GM21737 (cell line): ENCODE measurements at regions not wholly inside any gene's neighbourhood (a gene's known extent, or its start where the extent isn't known, plus 50 kb on each side); places are given as distances from the start of the nearest gene placed in this dataset.
A peak's percentile ranks its signal among the peaks of the same experiment; 100 is the strongest.

Experiments
- ATAC-seq: cut with Tn5 transposase; IDR thresholded peaks from one replicate; pipeline ENCODE4 v1.9.1; 2021; ENCODE audit warnings: mild to moderate bottlenecking, moderate library complexity; ENCODE audit not compliant: unreplicated experiment

DNA sequence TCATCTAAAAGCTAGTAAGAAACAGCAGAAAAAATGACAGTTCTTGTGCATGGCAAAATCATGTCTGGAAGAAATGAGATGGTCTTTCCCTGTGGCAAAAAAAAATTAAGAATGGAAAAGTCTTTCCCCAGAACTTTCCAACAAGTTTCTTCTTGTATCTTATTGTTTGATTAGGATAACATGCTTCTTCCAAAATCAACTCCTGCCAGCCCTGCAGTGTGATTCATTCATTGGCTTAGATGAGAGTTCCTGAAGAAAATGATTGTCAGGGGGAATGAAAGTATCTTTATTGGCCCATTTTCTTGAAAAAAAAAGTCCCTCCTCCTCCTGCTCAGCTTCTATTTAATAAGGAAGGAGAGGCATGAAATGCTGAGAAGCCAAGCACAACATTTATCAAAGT, 407.7 kb downstream of the ARAP2 start:
- no peak for ATAC-seq

DNA sequence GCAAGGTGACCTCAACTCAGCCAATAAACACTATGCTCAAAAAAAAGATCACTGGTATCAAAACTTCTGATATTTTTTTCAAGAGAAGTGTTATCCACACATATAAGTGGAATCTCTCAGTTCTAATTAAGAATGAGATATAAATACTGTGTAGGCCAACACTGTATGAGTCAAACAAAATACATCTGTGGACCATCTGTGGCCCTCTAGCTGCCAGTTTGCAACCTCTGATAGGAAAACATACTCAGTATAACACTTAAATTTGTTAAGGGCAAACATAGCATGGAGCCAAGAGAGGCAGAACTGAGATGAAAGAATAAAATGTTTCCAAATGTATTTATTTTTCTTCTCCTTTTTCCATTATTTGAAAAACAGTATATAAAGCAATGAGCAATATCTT, 377.3 kb downstream of the ARAP2 start:
- no peak for ATAC-seq

DNA sequence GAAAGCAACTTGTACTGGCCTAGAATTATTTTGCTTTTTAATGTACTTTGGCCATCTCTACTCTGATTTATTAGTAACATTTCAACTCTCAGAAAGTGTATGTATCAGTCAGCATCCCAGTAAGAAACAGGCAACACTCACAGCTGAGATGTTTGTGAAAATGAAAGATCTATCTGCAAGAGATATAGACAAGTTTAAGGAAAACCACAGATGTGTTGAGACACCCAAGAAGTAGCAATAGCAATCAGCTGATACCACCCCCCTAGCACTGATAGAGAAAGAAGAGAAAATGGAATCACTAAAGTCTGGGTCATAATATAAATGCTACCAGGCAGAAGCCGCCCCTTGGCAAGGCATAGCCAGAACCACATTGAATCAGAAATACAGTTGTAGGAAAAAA, 372.0 kb downstream of the ARAP2 start:
- ATAC-seq, result no peak

DNA sequence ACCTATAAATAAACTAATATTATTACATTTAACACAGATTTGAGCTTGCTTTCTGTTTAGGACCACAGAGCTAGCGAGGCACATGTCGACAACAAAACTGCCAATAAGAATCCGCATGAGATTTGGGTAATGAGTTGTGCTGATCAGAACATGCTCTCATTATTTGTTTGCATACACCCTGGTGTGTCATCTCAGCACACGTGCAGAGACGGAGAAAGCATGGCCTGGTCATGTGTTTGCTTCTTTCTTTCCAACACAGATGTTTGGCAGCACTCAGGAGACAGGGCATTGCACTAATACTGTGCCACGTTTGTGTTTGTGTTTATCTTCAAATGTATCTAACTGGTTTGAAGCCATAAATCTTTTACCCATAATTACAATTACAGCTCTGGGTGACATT, 364.8 kb downstream of the ARAP2 start:
- no peak for ATAC-seq

DNA sequence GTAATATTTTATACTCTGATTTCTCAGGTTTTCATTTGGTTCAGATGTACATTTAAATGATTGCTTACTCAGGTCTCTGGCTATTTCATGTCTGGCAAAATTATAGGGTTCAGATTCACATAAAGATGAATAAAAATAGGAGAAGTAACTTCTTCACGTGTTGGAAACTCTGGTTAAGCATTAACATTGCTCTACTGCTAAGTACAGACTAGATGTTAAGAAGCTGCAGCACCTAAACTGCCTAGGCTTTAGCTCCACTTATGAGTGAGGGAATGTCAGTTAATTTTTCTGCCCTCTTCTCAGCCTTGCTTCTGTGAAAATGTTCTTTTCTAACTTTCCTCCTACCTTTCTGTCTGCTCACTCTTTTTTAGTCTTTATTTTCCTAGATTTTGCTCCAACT, 361.2 kb downstream of the ARAP2 start:
- no peak for ATAC-seq

DNA sequence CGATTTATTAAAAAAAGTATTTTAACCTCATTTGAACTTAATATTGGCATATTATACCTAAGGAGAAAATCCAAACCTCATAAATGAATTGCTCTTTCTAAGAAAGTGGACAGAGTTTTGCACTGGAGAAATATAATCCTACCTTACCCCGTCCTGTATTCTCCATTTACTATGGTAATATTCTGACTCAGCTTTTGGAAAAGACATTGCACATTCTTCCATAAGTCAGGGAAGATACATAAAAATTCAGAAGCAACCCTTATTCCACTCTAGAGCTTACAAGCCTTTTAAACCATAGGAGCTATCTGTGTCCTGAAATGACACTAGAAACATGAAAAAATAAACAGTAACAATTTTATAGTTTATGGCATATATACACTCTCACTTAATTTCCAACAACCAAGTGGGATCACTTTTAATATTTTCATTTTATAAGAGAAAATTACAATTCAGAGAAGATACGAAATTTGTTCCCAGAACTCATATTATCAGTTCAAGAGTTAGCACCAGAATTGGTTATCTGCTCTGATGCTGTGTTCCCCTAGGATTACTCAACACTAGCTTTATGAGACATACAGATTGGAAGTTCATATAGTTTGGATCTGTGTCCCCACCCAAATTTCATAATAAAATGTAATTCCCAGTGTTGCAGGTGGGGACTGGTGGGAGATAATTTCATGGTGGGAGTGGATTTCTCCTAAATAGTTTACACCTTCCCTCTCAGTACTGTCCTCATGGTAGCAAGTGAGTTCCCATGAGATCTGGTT, 359.4 kb downstream of the ARAP2 start:
- ATAC-seq, result no peak

DNA sequence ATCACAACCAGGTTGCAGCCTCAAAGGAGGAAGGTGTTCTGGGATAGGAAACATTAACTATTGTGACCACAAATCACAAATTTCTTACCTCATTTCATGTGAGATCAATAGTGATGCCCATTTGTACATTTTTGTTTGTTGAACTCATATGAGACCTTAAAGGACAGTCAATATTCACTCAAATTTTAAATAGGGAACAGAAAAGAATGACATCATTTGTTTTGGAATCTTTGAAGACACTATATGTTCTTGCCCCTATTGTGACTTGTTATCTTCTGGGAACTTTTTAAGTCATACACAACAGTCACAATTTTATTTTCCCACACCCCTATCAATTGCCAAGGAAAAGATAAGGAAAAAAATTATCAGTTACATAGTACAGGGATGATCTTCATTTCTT, 346.5 kb downstream of the ARAP2 start:
- ATAC-seq, result no peak

DNA sequence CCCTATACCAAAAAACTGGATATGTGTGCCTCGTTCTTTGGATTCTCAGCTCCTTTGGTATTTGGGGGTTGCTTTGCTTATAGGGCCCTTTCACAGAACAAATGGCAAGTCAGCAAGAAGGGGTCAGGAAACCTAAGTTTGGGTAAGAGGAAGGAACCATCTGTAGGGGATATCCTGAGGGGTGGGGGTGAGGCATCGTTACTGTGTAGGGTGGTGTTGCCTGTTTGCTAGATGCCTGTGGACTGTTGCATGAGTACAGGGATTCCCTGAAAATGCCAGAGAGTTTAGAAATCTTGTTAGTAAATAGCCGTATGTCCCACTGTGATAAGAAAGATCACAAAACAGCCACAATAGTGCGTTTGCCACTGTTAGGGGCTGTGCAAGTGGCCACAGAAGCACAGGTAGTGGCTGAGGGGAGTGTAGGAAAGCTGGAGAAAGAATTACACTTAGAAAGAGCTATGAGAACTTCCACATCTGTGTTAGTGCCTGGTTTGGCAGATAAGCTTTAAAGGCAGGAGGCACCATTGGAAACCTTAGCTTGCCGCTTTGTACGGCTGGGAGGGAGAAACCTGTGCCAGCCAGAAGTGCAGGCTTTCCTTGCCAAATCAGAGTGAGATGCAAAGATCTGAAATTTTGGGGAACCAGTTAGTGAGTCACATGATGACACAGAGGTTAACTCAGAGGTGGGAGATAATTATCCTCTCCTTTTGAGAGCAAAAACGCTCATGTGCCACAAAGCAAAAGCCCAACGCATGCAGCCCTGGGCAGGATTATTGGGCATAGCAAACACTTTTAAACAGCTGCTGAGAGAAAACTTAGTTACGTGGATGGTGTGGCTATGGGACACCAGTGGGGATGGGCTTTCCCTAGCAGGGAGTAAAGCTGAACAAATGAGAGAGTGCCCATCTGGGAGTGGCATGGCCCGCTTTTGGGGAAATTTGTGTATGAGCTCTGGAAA, 343.7 kb downstream of the ARAP2 start:
- no peak for ATAC-seq

DNA sequence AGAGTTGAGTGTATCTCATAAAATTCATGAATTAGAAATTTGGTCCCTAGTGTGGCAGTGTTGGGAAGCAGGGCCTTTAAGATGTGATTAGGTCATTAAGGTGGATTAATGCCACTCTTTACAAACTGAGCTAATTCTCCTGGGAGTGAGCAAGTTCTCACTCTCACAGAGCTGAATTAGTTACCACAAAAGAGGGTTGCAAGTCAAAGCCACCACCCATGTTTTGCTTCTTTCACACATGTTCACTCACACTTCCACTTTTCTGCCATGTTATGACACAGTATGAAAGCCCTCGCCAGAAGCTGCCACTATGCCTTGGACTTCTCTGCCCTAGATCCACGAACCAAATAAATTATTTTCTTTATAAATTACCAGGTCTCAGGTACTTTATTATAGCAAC, 332.1 kb downstream of the ARAP2 start:
- peak; percentile 84 for ATAC-seq

DNA sequence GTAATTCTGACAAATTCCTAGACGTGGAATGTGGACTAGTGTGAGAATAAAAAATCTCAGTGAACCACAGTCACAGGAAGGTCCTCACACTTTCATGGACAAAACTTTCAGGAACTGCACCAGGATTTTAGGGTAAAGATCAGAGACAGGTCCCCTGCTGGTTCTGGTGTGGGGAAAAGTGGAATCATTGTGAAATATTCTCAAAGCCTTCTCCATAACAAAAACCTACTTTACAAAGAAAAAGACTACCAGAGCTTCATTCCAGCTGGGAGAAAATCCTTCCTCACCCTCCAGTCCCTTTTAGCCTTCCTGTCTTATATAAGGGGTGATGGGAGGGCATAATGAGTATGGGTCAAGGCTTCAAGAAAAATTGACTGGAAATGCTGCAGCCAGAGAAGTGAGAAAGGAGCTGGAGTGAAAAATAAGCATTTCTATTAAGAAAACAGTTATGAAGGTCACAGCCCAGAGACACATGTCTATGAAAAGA, 325.8 kb downstream of the ARAP2 start:
- ATAC-seq, result no peak

DNA sequence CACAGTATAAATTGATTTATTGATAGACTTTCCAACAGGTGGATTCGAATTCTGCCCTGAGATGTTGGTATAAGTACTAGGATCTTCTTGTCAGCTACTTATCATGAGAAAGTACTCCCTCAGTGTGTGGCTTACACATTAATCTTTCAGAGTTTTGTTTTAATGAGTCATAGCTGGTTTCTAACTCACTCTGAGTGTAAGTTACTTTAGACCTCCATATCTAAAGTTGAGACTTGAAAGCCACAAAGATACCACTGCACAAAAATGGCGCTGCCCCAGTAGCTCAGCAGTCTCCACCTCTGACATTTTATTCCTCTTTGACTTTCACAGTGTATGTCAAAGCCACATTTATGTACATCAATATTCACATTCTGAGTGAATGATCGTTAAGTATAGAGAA, 318.5 kb downstream of the ARAP2 start:
- ATAC-seq, result peak; percentile 79

DNA sequence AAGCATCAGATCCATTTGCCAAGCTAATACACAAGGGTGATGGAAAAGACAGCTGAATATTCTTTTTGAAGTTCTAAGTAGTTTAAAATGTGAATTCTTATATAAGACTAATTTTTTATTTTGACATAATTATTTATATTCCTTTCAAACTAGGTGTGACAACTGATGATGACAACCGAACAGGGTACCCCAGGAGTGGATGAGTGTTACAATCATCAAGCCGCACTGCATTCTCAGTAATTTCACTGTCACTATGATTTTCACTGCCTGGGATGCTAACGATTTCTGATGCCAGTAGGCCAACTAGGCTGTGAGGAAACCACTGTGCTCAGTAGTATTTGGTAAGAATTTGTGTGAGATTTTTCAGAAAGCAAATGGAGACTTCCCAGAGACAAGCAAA, 317.5 kb downstream of the ARAP2 start:
- ATAC-seq, result no peak

DNA sequence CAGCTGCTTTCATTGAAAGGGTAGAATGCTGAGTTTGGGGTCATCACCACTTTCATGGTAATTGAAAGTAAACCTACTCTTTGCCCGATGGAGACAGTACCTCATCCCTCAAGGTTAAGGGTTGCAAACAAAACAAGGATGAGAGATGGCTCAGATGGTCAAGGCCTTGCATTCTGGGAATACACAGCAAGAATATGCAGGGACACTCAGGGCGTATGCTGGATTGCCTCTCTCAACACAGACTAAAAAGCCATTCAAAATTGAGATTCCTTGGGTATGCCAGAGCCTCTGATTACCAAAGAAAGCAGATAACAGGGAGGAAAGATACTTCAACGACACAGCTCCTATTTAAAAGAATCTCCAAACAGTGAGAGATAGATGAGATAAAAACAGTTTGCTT, 310.4 kb downstream of the ARAP2 start:
- no peak for ATAC-seq

DNA sequence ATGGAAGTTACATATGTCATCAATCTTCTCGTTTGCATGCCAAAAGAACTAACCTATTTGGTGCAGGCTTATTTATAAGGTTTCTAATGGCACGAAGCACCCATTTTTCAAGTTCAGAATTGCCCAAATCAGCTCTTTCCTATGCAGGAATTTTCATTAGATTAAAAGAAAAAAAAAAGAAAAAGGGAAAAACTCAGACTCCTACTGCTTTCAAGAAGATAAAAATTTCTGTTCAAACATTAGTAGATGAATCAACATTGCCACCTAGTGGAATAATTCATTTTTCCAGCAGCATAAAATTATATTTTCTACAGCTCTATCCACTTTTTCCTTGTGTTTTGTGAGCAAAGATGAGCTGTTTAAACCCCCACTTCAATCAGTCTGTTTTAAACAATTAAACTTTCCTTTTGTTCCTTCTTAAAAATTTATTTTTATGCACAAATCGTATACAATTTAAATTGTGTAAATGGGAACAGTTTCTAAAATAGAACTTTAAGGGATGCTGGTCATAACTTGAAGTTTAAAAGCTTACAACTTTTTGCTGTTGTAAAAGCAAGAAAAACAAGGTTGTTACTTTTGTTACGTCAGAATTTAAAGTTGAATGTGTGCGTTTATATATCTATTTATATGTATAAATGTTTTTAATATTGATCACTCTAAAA, 309.9 kb downstream of the ARAP2 start:
- ATAC-seq, result no peak

DNA sequence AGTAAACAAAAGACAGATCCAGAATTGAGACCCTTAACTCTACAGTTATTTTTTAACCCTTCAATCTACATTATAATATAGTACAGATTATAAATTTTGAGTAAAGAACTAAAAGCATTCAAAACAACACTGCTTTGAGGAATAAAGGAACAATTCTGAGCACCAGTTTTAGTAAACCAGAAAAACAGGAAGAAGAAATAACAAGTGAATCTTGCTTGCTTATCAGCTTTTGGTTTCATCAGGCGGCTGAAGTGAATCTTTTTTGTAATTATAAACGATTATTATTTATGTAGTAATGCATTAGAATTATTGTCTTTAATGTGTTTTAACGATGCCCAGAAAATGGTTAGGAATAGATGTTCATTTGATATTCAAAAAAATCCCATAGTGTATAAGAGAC, 305.4 kb downstream of the ARAP2 start:
- ATAC-seq, result no peak

DNA sequence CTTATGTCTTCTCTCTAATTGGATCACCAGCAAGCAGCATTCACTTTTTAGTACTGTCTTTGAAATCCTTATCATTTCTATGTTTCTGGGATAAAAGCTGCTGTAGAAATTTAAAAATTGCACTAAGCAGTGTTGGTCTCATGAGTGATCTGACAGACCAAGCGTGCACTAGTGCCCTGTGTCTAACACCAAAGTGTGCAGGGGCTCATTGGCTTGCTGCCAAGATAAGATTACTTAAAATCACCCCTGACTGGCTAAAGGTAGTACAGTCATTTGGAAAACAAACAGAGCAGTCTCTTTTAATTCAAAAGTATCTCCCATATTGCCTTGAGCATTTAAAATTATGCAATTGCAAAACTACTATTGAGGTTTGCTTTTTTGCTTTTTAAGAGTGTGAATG, 304.6 kb downstream of the ARAP2 start:
- no peak for ATAC-seq

DNA sequence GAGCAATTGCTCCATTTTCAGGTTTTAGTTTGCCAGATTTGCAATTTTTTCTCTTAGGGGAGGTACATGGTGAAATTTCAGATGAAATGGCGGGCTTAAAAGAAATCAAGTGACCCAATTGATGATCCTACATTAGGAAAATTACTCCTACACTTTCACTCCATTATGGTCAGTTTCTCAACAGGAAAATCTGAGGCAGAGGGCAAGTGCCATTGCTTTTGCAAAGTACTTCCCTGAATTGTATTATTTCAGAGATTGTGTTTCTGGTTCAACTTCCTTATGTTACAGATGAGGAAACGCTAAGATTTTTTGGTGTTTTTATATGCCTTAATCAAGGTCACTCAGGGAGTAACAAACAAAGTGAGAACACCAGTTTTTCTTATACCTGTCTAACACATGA, 302.2 kb downstream of the ARAP2 start:
- no peak for ATAC-seq

DNA sequence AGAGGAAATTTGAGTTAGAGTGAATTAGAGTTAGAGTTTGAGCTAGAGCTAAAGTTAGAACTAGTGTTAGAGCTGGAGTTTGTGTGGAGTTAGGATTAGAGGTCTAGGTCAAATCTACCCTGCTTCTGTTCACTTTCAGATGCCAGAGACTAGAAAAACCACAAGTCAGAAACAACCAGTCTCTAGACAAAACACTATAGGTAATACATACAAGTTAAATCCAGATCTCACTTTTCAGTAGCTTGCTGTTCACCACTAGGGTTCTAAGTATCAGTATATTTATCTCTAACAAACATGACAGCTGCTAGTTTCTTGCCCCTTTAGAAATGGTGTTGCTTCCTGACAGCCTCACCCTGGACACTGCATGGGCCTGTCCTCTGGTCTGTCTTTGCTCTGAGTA, 300.7 kb downstream of the ARAP2 start:
- no peak for ATAC-seq

DNA sequence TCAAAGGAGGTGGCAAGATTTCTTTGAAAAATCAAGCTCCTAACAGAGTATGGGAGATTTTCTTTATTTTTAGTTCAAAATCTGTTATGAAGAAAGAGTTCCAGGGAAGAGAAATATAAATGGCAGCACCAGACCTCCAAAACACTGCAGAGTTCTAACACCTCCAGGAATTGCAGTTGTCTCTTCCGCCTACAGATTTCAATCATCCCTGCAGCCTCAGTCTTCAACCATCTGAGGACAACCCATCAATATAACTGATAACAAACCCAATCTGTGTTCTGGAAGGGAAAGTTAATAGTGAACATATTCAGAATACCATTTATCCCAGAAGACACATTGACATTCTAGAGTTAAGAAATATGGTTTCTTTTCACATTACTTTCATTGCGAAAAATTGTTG, 296.1 kb downstream of the ARAP2 start:
- ATAC-seq, result no peak

DNA sequence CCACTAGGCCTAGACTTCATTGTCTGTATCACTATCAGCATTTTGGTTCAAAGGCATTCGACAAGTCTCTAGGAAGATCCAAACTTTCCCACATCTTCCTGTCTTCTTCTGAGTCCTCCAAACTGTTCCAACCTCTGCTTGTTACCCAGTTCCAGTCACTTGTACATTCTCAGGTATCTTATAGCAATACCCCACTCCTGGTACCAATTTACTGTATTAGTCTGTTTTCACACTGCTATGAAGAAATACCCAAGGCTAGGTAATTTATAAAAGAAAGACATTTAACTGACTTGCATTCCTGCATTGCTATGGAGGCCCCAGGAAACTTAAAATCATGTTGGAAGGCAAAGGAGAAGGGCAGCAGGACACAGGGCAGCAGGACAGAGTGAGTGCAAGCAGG, 293.9 kb downstream of the ARAP2 start:
- ATAC-seq, result no peak

DNA sequence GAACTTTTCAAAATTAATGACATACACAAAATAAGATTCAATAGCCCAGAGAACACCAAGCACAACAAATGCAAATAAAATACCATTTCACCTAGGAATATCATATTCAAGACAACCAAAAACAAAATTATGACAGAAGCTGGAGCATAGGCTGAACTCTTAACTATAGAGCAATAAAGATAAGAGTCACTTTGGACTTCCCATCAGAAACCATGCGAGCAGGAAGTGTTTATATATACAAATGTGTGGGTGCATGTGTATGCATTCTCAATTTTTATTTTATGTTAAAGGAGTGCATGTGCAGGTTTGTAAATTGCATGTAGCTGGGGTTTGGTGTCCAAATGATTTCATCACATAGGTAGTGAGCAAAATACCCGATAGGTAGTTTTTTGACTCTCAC, 291.6 kb downstream of the ARAP2 start:
- ATAC-seq, result no peak

DNA sequence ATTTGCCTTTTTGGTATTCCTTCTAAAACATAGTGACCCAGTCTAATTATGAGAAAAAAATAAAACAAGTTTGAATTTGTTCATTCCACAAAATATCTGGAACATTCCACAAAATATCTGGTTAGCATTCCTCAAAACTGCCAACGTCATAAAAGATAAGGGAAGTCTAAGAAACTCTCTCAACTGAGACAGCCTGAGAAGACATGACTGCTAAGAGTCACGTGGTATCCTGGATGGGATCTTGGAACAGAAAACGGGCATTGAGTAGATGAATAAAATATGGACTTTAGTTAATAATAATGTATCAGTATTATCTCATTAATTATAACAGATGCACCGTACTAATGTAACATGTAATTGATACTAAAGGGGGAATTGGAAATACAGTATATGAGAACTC, 280.9 kb downstream of the ARAP2 start:
- no peak for ATAC-seq
